K562 (cell line): ENCODE measurements at regions not wholly inside any gene's neighbourhood (a gene's known extent, or its start where the extent isn't known, plus 50 kb on each side); places are given as distances from the start of the nearest gene placed in this dataset.

Experiments used
- ARNT ChIP-seq, 2 experiments: fragments of 450-650 bp; IDR thresholded peaks; 2 replicates each; pipeline ENCODE4 v1.6.1; 2016; ENCODE audit warnings: mild to moderate bottlenecking in 1 of 2
- FOXJ3 ChIP-seq: sonication (generic); formaldehyde crosslinking; IDR thresholded peaks from 2 replicates; pipeline ENCODE4 v1.4.0; 2020; ENCODE audit warnings: mild to moderate bottlenecking, missing genetic modification reagents

DNA sequence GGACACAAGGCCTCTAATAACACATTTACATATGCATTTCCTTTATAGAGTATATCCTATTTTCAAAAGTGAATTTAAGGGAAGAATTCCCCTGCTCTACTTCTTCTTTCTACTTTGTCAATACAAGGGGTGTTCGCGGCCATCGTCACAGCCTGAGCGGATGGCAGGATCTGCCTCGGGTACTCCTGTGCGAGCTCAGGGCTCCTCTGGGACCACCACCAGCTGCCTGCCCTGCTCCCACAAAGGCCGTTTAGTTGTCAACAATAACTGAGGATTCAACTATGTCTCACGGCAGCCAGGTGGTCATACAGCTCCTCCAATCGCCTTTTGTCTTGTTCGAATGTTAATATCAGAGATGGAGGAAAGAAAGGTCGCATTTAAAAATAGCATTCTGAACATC lies 228.2 kb upstream of the TENM3 start:
- TF ChIP-seq ARNT (IDR thresholded peaks at IDR 0.05): no peak
- no peak for TF ChIP-seq FOXJ3 (CRISPR knock-in tag)
